Body of pancreas (tissue), 4 donors: ENCODE measurements at regions not wholly inside any gene's neighbourhood (a gene's known extent, or its start where the extent isn't known, plus 50 kb on each side); places are given as distances from the start of the nearest gene placed in this dataset.

Experiments
- ATAC-seq: fragments of 150-250 bp; one replicate; pipeline ENCODE4 v1.9.1; 2016
- DNase-seq, 4 donors: peaks; one replicate each; pipeline ENCODE4 v3.0.0-alpha.2; 2019
- H3K27ac ChIP-seq, 4 donors: fragments of 200-600 bp; sonication (generic); 1 replicate in 3 of 4; 2 replicates in 1 of 4; pipeline versions ENCODE4 v1.5.1 to v1.6.1; 2016 to 2019; ENCODE audit warnings: mild to moderate bottlenecking in 1 of 4, mixed read lengths in 1 of 4, moderate library complexity in 1 of 4
- H3K27me3 ChIP-seq, 2 donors: fragments of 200-600 bp; sonication (generic); one replicate each; pipeline ENCODE4 v1.6.0; 2016; ENCODE audit warnings: mild to moderate bottlenecking in 1 of 2
- H3K36me3 ChIP-seq, 2 donors: fragments of 200-600 bp; sonication (generic); replicated peaks in 1 of 2; 2 replicates each; pipeline ENCODE4 v1.5.1; 2016; ENCODE audit warnings: low read depth in 2 of 2; ENCODE audit not compliant: insufficient read depth in 1 of 2
- H3K4me1 ChIP-seq: fragments of 200-600 bp; sonication (generic); one replicate; pipeline ENCODE4 v1.6.0; 2016
- H3K4me3 ChIP-seq, 2 donors: fragments of 200-600 bp; sonication (generic); 1 replicate in 1 of 2; 2 replicates in 1 of 2; pipeline ENCODE4 v1.5.1; 2016 to 2019
- H3K9me3 ChIP-seq, 3 donors: fragments of 200-600 bp; sonication (generic); 1 replicate in 2 of 3; 2 replicates in 1 of 3; pipeline ENCODE4 v1.5.1; 2016
- POLR2A ChIP-seq, 3 donors: fragments of 450-650 bp; IDR thresholded peaks; one replicate each; pipeline ENCODE4 v1.6.1; 2016; ENCODE audit warnings: antibody characterized with exemption in 3 of 3, mild to moderate bottlenecking in 2 of 3
- WGBS, 2 donors: methylation state at CpG; one replicate each; pipeline ENCODE4 v1.1.5; 2017; 5-methylcytosine and 5-hydroxymethylcytosine counted together
- intact Hi-C: fragments of 100-400 bp; cut with DNase I; formaldehyde crosslinking; loops from one replicate; pipeline ENCODE4 v1.15.1; 2023
- TF ChIP-seq, protein P1 (sequence below), 7 experiments: fragments of 450-650 bp in 4 of 7; fragments of 200-600 bp in 3 of 7; sonication (generic) in 3 of 7; IDR thresholded peaks; one replicate each; pipeline ENCODE4 v1.5.1; 2016 to 2019; ENCODE audit warnings: antibody characterized with exemption in 7 of 7

DNA sequence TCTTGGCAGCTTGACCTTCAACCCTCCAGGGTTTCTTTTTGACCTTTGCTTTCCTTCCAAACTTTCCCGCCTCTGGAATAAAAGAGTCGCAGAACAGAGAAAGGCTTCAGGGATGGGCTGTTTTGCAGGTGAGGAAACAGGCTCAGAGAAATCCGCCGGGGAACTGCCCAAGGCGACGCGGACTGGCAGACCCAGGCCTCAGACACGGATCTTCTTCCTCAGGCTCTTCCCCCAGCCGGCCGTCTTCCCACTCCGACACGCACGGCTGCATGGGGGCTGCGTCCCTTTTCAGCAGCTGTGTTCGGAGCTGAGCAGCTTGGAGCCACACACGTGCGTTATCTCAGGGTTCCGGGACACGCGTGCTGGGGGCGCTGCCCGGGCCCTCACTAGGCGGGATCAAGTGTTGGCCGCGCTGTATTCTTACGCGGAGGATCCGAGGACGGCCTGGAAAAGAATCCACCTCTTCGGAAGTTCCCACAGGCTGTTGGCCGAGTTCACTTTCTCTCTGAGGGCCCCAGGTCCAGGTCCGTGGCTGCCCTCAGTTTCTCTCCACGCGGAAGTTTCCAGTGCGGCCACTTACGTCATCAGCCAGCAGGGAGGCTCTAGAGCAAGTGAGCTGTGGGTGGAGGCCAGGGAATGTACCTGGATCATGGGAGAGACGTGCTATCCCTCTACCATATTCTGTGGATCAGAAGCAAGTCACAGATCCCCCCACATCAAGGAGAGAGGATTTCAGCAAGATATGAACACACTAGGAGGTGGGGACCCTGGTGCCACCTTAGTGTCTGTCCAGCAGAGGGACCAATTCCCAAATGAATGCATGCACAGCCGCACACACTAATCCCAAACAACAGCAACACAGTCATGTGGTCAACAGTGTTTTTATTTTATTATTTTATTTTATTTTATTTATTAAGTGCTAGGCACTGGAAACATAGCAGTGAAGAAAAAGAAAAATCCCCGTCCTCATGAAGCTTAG, 100.4 kb downstream of the ING1 start:
- DNase-seq (no peak), ATAC-seq (no peak)
- peaks cover 10% of the 10 kb centered on the region for H3K4me1 ChIP-seq
- no peak overlapping the region for H3K4me3 ChIP-seq
- peaks cover 0 to 14% of the 10 kb centered on the region in 2 donors for H3K27me3 ChIP-seq
- 89 to 92% methylated on average over 31 to 36 of the region's 39 CpGs for WGBS, 2 donors
- TF ChIP-seq POLR2A (IDR thresholded peaks at IDR 0.05), result no peak
- TF ChIP-seq, protein P1, sequence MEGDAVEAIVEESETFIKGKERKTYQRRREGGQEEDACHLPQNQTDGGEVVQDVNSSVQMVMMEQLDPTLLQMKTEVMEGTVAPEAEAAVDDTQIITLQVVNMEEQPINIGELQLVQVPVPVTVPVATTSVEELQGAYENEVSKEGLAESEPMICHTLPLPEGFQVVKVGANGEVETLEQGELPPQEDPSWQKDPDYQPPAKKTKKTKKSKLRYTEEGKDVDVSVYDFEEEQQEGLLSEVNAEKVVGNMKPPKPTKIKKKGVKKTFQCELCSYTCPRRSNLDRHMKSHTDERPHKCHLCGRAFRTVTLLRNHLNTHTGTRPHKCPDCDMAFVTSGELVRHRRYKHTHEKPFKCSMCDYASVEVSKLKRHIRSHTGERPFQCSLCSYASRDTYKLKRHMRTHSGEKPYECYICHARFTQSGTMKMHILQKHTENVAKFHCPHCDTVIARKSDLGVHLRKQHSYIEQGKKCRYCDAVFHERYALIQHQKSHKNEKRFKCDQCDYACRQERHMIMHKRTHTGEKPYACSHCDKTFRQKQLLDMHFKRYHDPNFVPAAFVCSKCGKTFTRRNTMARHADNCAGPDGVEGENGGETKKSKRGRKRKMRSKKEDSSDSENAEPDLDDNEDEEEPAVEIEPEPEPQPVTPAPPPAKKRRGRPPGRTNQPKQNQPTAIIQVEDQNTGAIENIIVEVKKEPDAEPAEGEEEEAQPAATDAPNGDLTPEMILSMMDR (IDR thresholded peaks at IDR 0.05), result no peak
- intact Hi-C loops, result no loop called here
- H3K27ac ChIP-seq, result no peak overlapping the region
- H3K36me3 ChIP-seq, result no peaks in the 10 kb centered on the region
- no peaks in the 10 kb centered on the region for H3K9me3 ChIP-seq

DNA sequence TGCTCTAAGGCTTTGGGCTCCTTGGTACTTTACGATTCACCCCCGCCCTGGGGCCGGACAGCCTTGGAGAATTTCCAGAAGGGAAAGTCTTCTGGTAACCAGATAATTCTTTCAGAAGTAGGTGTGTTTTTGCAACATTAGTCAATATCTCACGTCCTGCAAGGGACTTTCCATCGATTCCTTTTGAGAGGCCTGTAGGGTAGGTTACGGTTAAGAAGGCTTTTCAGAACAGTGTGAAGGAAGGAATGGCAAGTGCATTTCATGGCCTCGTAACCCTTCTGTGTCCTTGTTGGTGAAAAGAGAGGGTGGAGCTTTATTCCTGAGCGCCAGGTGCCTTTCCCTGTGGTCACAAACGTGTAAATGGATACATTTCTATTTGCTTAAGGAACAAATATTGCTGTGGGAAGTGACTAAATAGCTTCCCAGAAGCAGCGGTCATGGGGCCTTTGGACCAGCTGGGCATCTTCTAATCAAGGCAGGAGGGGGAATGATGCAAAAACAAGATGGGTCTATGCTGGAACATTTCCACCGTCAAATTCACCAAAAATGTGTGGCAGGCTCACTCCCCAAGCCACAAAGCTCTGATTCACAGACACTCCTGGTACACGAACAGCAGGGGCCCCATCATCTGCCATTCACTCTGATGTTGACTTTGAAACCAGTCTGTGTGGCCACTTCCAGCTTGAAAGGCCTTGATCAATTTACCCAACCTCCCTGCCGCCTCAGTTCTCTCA, 99.2 kb downstream of the ANKRD10 start:
- intact Hi-C loops, result no loop called here
- H3K4me3 ChIP-seq, result no peak overlapping the region
- TF ChIP-seq POLR2A (IDR thresholded peaks at IDR 0.05), result no peak
- TF ChIP-seq, protein P1 (IDR thresholded peaks at IDR 0.05), result no peak
- DNase-seq, result no peak
- no peaks in the 10 kb centered on the region for H3K36me3 ChIP-seq
- H3K4me1 ChIP-seq, result peaks cover 17% of the 10 kb centered on the region
- H3K27me3 ChIP-seq, result peaks cover 0 to 14% of the 10 kb centered on the region in 2 donors
- H3K9me3 ChIP-seq, result no peaks in the 10 kb centered on the region
- H3K27ac ChIP-seq, result no peak overlapping the region
- no peak for ATAC-seq
- WGBS, 2 donors, result 56 to 59% methylated on average over 13 of the region's 13 CpGs

DNA sequence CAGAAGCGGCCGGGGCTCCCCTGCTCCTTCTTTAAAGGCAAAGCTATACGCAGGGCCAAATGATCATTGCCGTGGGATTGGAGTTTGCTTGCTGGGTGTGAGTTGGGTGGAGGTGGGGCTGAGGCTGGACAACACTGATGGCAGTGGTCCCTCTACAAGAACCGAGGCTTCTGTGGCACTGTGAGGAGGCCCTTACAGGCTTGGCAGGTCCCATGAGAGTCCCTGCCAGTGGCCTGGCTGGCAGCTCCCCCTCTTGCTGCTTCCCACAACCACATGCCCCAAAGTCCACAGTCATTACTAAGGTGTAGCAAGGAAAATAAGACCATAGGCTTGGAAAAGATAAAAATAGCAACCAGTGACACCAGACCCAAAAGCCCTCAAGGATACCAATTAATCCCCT, 98.4 kb downstream of the ANKRD10 start:
- DNase-seq, result no peak
- Histone ChIP-seq H3K27me3 (peaks cover 0 to 13% of the 10 kb centered on the region in 2 donors), H3K9me3 (no peaks in the 10 kb centered on the region), H3K4me3 (no peak overlapping the region), H3K27ac (no peak overlapping the region), H3K36me3 (no peaks in the 10 kb centered on the region), H3K4me1 (peaks cover 17% of the 10 kb centered on the region)
- intact Hi-C loops, result no loop called here
- no peak for ATAC-seq
- WGBS, 2 donors, result 70 to 91% methylated on average over 5 of the region's 5 CpGs
- TF ChIP-seq, protein P1 (IDR thresholded peaks at IDR 0.05), result no peak
- no peak for TF ChIP-seq POLR2A (IDR thresholded peaks at IDR 0.05)

DNA sequence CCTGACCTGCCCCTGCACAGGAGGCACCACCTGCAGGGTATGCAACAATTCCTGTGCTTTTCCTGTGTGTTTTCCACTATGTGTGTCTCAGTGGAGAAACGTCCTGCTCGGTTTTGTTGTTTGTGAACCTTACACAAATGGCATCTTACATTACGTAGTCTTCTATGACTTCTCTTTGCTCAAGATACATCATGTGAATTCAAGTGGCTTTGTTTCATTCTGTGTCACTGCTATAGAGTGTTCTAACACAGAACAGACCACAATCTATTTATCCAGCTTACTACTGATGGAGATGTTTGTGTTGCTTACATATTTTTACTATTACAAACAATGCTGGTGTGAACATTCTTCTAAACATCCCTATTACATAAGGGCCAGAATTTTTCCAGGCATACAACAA, 97.7 kb downstream of the ANKRD10 start:
- ATAC-seq (no peak), DNase-seq (no peak)
- peaks cover 0 to 6% of the 10 kb centered on the region in 2 donors for H3K27me3 ChIP-seq
- H3K4me3 ChIP-seq, result no peak overlapping the region
- no peaks in the 10 kb centered on the region for H3K36me3 ChIP-seq
- peaks cover 13% of the 10 kb centered on the region for H3K4me1 ChIP-seq
- no peak overlapping the region for H3K27ac ChIP-seq
- TF ChIP-seq, protein P1 (IDR thresholded peaks at IDR 0.05), result no peak
- no peak for TF ChIP-seq POLR2A (IDR thresholded peaks at IDR 0.05)
- 63 to 70% methylated on average over 3 of the region's 3 CpGs for WGBS, 2 donors
- no peaks in the 10 kb centered on the region for H3K9me3 ChIP-seq
- intact Hi-C loops, result no loop called here
